AG04450 (cell line): ENCODE measurements at regions not wholly inside any gene's neighbourhood (a gene's known extent, or its start where the extent isn't known, plus 50 kb on each side); places are given as distances from the start of the nearest gene placed in this dataset.
A peak's percentile ranks its signal among the peaks of the same experiment; 100 is the strongest.
"Not testable (repeated sequence)": the region's sequence is repeated elsewhere in the genome, so short reads cannot be mapped to it uniquely, and the experiment has no call there.

Experiments used
- CTCF ChIA-PET: fragments of 300-600, 350-600 bp; formaldehyde crosslinking; extraction: SDS; loops from one replicate; lab custom pipeline; 2022; ENCODE audit warnings: antibody characterized with exemption, inconsistent platforms; lab: Charles Lee
- POLR2A ChIA-PET: fragments of 350-600 bp; formaldehyde crosslinking; extraction: SDS; loops from one replicate; lab custom pipeline; 2021; ENCODE audit warnings: antibody characterized with exemption, inconsistent platforms; lab: Yijun Ruan, JAX
- DNase-seq: peaks from one replicate; pipeline ENCODE4 v3.0.0-alpha.2; 2011; ENCODE audit warnings: low read depth, low spot score
- H3K27ac ChIP-seq: one replicate; pipeline ENCODE4 v1.5.1; 2012; ENCODE audit warnings: low read depth, low read length, control low read depth
- H3K27me3 ChIP-seq: one replicate; pipeline ENCODE4 v1.6.0; 2012; ENCODE audit warnings: low read length; ENCODE audit not compliant: control insufficient read depth, insufficient read depth
- H3K4me3 ChIP-seq: 2 replicates; pipeline ENCODE4 v1.5.1; 2011; ENCODE audit warnings: mild to moderate bottlenecking, low read depth, low read length, control low read depth
- H3K9me3 ChIP-seq: 2 replicates; pipeline ENCODE4 v1.5.1; 2012; ENCODE audit warnings: low read length; ENCODE audit not compliant: control insufficient read depth, insufficient read depth
- TF ChIP-seq, protein P1 (sequence below): IDR thresholded peaks from 2 replicates; pipeline ENCODE4 v1.5.1; 2011; ENCODE audit warnings: low read depth, low read length, control low read depth, inconsistent platforms

- POLR2A ChIA-PET, H3K27ac ChIP-seq, DNase-seq, H3K4me3 ChIP-seq, H3K27me3 ChIP-seq, H3K9me3 ChIP-seq: not testable (repeated sequence)
- TF ChIP-seq, protein P1, sequence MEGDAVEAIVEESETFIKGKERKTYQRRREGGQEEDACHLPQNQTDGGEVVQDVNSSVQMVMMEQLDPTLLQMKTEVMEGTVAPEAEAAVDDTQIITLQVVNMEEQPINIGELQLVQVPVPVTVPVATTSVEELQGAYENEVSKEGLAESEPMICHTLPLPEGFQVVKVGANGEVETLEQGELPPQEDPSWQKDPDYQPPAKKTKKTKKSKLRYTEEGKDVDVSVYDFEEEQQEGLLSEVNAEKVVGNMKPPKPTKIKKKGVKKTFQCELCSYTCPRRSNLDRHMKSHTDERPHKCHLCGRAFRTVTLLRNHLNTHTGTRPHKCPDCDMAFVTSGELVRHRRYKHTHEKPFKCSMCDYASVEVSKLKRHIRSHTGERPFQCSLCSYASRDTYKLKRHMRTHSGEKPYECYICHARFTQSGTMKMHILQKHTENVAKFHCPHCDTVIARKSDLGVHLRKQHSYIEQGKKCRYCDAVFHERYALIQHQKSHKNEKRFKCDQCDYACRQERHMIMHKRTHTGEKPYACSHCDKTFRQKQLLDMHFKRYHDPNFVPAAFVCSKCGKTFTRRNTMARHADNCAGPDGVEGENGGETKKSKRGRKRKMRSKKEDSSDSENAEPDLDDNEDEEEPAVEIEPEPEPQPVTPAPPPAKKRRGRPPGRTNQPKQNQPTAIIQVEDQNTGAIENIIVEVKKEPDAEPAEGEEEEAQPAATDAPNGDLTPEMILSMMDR = peak; percentile 49
- CTCF ChIA-PET = interaction anchor here (0.6 to 0.7 kb wide), 2 partner anchors 689 to 901 kb away, joined by 3 to 4 read pairs; no protein-coding TSS in a partner anchor
Measured at GRCh38 chr10:42177793-42178689, 460.3 kb downstream of the ZNF33B start.

DNA sequence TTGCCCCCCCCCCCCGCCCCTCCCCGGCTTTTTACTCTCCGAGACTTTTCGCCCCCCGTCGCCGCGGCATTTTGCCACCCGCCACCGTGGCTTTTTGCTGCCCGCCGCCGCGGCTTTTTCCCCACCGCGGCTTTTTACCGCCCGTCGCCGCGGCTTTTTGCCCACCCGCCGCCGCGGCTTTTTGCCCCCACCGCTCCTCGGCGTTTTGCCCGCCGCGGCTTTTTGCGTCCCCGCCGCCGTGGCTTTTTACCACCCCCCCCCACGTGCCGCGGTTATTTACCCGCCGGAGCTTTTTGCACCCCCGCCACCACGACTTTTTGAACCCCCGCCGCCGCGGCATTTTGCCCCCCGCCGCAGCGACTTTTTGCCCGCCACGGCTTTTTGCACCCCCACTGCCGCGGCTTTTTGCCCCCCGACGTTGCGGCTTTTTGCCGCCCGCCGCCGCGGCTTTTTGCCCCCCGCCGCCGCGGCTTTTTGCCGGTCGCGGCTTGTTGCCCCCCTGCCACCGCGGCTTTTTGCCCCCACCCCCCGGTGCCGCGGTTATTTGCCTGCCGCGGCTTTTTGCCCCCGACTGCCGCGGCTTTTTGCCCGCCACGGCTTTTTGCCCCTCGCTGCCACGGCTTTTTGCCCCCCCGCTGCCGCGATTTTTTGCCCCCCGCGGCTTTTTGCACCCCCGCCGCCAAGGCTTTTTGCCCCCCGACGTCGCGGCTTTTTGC is 461.1 kb downstream of the ZNF33B start:
- ChIA-PET CTCF (no interaction called here), POLR2A (no interaction called here)
- DNase-seq = no peak
- Histone ChIP-seq H3K9me3 (no peaks in the 10 kb centered on the region; the same call in 1 of the 2 replicates), H3K27me3 (peaks cover 6% of the 10 kb centered on the region), H3K27ac (no peak overlapping the region), H3K4me3 (no peak overlapping the region)
- TF ChIP-seq, protein P1 = no peak

DNA sequence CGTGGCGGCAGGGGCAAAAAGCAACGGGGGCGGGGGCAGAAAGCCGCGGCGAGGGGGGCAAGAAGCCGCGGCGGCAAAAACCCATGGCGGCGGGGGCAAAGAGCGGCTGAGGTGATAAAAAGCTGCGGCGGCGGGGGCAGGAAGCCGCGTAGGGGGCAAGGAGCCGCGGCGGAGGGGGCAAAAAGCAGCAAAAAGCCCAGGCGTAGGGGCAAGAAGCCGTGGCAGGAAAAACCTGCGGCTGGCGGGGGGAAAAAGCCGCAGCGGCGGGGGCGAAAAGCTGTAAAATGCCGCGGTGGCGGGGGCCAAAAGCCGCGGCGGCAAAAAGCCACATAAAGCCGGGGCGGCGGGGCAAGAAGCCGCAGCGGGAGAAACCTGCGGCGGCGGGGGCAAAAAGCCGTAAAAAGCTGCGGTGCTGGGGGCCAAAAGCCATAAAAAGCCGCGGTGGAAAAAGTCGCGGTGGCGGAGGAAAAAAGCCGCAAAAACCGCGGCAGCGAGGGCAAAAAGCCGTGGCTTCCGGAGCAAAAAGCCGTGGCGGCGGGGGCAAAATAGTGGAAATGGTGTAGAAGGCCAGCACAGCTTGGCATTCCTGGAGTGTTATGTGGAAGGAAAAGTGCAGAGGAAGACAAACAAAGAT is 487.8 kb downstream of the ZNF33B start:
- no peak overlapping the region for H3K27ac ChIP-seq
- peaks cover 27% of the 10 kb centered on the region for H3K9me3 ChIP-seq
- H3K27me3 ChIP-seq = no peaks in the 10 kb centered on the region
- no peak for DNase-seq
- ChIA-PET POLR2A (no interaction called here), CTCF (no interaction called here)
- H3K4me3 ChIP-seq = no peak overlapping the region
- TF ChIP-seq, protein P1 = no peak

DNA sequence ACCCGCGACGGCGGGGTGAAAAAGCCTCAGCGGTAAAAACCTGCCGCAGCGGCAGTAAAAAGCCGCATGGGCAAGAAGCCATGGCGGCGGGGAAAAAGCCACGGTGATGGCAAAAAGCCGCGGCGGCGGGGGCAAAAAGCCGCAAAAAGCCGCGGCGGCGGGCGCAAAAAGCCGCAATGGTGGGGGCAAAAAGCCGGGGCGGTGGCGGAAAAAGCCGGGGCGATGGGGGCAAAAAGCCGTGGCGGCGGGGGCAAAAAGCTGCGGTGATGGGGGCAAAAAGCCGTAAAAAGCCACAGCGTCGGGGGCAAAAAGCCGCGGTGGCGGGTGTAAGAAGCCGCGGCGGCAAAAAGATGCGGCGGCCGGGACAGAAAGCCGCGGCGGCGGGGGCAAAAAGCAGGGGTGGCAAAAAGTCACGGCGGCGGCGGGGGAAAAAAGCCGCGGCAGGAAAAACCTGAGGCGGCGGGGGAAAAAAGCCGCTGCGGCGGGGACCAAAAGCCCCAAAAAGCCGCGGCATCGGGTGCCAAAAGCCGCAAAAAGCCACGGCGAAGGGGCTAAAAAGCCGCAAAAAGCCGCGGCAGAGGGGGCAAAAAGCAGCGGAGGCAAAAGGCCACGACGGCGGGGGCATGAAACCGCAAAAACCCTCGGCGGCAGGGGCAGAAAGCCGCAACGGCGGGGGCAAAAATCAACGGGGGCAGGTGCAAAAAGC is 488.5 kb downstream of the ZNF33B start:
- Histone ChIP-seq H3K4me3 (no peak overlapping the region), H3K27me3 (no peaks in the 10 kb centered on the region), H3K9me3 (peaks cover 27% of the 10 kb centered on the region), H3K27ac (no peak overlapping the region)
- TF ChIP-seq, protein P1 = no peak
- ChIA-PET POLR2A (no interaction called here), CTCF (no interaction called here)
- DNase-seq = no peak
